ENCODE measurements at regions not wholly inside any gene's neighbourhood (a gene's known extent, or its start where the extent isn't known, plus 50 kb on each side); places are given as distances from the start of the nearest gene placed in this dataset.

DNA sequence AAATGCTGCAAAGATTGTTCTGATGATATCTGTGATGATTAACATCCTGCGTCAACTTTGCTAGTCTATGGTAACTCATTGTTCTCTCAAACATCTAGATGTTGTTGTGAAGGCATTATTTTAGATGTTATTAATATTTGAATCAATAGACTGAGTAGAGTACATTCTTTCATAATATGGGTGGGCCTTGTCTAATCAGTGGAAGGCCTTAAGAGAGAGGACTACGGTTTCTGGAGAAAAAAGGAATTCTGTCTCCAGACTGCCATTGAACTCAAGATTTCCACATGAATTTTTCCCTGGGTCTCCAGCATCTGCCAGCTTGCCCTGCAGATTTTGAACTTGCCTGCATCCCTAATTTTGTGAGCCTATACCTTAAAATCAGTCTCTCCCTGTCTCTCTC, 2381.1 kb upstream of the AGA start (continued):
- TF ChIP-seq ELF1 (IDR thresholded peaks at IDR 0.05; ENCODE audit: borderline replicate concordance, low read depth) (no peak), RAD21 (IDR thresholded peaks at IDR 0.05; ENCODE audit: low read depth) (no peak), POLR2AphosphoS5 (IDR thresholded peaks at IDR 0.05; ENCODE audit: low read depth, low read length) (no peak), EZH2 (IDR thresholded peaks at IDR 0.05) (no peak), ZFX (IDR thresholded peaks at IDR 0.05) (no peak), YY1 (IDR thresholded peaks at IDR 0.05; ENCODE audit: extremely low read depth, insufficient replicate concordance, low read depth, low read length) (no peak)

DNA sequence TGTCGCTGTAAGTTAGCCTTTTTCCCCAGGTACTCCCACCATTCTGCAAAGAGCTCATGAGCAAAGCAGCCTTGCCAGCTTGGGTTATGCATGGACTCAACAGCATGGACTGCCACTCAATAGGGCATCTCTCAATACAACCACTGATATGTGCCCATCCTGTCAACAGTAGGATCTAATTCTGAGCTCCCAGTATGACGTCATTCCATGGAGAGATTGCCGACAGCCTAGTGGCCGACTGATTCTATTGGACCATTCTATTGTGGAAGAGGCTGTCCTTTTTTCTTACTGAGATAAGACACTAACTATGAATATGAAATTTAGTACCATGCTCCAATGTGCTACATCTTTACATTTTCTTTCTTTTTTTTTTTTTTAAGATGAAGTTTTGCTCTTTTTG, 2389.0 kb upstream of the AGA start:
- POLR2A ChIA-PET, result no interaction called here
- no peaks in the 10 kb centered on the region for H3K36me3 ChIP-seq (ENCODE audit: control insufficient read depth in 1 of 2, insufficient read depth in 2 of 2, low read length in 2 of 2)
- intact Hi-C loops (cut with micrococcal nuclease), result no loop called here
- BruUV-seq (replicated peaks), result no TSS peak
- DNase-seq (ENCODE audit: low read depth, low spot score) (no peak), ATAC-seq (no peak)
- no peak overlapping the region for H3K4me3 ChIP-seq (replicated peaks in 1 of 2; ENCODE audit: low read depth in 1 of 2, low read length in 2 of 2)
- no peaks in the 10 kb centered on the region for H4K20me1 ChIP-seq (ENCODE audit: insufficient read depth)
- RAD21 ChIA-PET (ENCODE audit: low non-redundant PET in 1 of 2, low total read pairs in 2 of 2, uncharacterized antibody in 2 of 2, unreplicated experiment in 2 of 2), result no interaction called here
- H3K9me2 ChIP-seq (ENCODE audit: insufficient read depth), result no peaks in the 10 kb centered on the region
- no peak for TF ChIP-seq SRF (IDR thresholded peaks at IDR 0.05; ENCODE audit: low read depth)
- TF ChIP-seq, protein P1, sequence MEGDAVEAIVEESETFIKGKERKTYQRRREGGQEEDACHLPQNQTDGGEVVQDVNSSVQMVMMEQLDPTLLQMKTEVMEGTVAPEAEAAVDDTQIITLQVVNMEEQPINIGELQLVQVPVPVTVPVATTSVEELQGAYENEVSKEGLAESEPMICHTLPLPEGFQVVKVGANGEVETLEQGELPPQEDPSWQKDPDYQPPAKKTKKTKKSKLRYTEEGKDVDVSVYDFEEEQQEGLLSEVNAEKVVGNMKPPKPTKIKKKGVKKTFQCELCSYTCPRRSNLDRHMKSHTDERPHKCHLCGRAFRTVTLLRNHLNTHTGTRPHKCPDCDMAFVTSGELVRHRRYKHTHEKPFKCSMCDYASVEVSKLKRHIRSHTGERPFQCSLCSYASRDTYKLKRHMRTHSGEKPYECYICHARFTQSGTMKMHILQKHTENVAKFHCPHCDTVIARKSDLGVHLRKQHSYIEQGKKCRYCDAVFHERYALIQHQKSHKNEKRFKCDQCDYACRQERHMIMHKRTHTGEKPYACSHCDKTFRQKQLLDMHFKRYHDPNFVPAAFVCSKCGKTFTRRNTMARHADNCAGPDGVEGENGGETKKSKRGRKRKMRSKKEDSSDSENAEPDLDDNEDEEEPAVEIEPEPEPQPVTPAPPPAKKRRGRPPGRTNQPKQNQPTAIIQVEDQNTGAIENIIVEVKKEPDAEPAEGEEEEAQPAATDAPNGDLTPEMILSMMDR (IDR thresholded peaks at IDR 0.05 in 2 of 3, conservative IDR thresholded peaks at IDR 0.05 in 1 of 3; ENCODE audit: borderline replicate concordance in 1 of 3, insufficient read depth in 1 of 3, low read depth in 2 of 3, low read length in 2 of 3), result no peak
- TF ChIP-seq ZNF274 (IDR thresholded peaks at IDR 0.05; ENCODE audit: low read depth, low read length), result no peak
- TF ChIP-seq POLR2AphosphoS5 (IDR thresholded peaks at IDR 0.05; ENCODE audit: low read depth, low read length), result no peak
- TF ChIP-seq EGR1 (IDR thresholded peaks at IDR 0.05; ENCODE audit: low read depth), result no peak
- no peak for TF ChIP-seq POLR2A (IDR thresholded peaks at IDR 0.05; ENCODE audit: borderline replicate concordance, extremely low read depth, insufficient read depth, insufficient read length)
- TF ChIP-seq, protein P2, sequence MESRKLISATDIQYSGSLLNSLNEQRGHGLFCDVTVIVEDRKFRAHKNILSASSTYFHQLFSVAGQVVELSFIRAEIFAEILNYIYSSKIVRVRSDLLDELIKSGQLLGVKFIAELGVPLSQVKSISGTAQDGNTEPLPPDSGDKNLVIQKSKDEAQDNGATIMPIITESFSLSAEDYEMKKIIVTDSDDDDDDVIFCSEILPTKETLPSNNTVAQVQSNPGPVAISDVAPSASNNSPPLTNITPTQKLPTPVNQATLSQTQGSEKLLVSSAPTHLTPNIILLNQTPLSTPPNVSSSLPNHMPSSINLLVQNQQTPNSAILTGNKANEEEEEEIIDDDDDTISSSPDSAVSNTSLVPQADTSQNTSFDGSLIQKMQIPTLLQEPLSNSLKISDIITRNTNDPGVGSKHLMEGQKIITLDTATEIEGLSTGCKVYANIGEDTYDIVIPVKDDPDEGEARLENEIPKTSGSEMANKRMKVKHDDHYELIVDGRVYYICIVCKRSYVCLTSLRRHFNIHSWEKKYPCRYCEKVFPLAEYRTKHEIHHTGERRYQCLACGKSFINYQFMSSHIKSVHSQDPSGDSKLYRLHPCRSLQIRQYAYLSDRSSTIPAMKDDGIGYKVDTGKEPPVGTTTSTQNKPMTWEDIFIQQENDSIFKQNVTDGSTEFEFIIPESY (IDR thresholded peaks at IDR 0.05; ENCODE audit: extremely low read depth, insufficient replicate concordance, low read length), result no peak
- no peak for TF ChIP-seq CBX3 (IDR thresholded peaks at IDR 0.05; ENCODE audit: low read depth)
- TF ChIP-seq, protein P3, sequence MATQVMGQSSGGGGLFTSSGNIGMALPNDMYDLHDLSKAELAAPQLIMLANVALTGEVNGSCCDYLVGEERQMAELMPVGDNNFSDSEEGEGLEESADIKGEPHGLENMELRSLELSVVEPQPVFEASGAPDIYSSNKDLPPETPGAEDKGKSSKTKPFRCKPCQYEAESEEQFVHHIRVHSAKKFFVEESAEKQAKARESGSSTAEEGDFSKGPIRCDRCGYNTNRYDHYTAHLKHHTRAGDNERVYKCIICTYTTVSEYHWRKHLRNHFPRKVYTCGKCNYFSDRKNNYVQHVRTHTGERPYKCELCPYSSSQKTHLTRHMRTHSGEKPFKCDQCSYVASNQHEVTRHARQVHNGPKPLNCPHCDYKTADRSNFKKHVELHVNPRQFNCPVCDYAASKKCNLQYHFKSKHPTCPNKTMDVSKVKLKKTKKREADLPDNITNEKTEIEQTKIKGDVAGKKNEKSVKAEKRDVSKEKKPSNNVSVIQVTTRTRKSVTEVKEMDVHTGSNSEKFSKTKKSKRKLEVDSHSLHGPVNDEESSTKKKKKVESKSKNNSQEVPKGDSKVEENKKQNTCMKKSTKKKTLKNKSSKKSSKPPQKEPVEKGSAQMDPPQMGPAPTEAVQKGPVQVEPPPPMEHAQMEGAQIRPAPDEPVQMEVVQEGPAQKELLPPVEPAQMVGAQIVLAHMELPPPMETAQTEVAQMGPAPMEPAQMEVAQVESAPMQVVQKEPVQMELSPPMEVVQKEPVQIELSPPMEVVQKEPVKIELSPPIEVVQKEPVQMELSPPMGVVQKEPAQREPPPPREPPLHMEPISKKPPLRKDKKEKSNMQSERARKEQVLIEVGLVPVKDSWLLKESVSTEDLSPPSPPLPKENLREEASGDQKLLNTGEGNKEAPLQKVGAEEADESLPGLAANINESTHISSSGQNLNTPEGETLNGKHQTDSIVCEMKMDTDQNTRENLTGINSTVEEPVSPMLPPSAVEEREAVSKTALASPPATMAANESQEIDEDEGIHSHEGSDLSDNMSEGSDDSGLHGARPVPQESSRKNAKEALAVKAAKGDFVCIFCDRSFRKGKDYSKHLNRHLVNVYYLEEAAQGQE (IDR thresholded peaks at IDR 0.05; ENCODE audit: low read depth), result no peak
- no peak for TF ChIP-seq CEBPB (IDR thresholded peaks at IDR 0.05; ENCODE audit: low read depth)
- no peak for TF ChIP-seq RAD21 (IDR thresholded peaks at IDR 0.05; ENCODE audit: low read depth)
- TF ChIP-seq ELF1 (IDR thresholded peaks at IDR 0.05; ENCODE audit: borderline replicate concordance, low read depth), result no peak
- no peak for TF ChIP-seq ZFX (IDR thresholded peaks at IDR 0.05)
- TF ChIP-seq, protein P4, sequence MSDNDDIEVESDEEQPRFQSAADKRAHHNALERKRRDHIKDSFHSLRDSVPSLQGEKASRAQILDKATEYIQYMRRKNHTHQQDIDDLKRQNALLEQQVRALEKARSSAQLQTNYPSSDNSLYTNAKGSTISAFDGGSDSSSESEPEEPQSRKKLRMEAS (IDR thresholded peaks at IDR 0.05), result no peak
- TF ChIP-seq TCF7L2 (IDR thresholded peaks at IDR 0.05; ENCODE audit: borderline replicate concordance, extremely low read depth, insufficient read depth, insufficient read length), result no peak
- H2AFZ ChIP-seq (ENCODE audit: low read depth, low read length, poor library complexity, severe bottlenecking), result no peak overlapping the region
- no peaks in the 10 kb centered on the region for H3K4me1 ChIP-seq (ENCODE audit: control insufficient read depth in 1 of 2, insufficient read depth in 2 of 2, low read length in 2 of 2)
- H3K79me2 ChIP-seq (ENCODE audit: insufficient read depth, low read length), result no peaks in the 10 kb centered on the region
- no peaks in the 10 kb centered on the region for H3K27me3 ChIP-seq (ENCODE audit: insufficient read depth, low read length)
- H3K4me2 ChIP-seq (ENCODE audit: low read length), result no peak overlapping the region
- no peak overlapping the region for H3K27ac ChIP-seq (ENCODE audit: low read depth, low read length)
- H3K9ac ChIP-seq (ENCODE audit: low read length), result no peak overlapping the region
- CTCF ChIA-PET, result no interaction called here
- H3K9me3 ChIP-seq (ENCODE audit: control insufficient read depth in 1 of 2, insufficient read depth in 1 of 2, low read depth in 1 of 2, low read length in 2 of 2), result no peaks in the 10 kb centered on the region

Measured in HCT116 (cell line).